H4 (cell line): ENCODE measurements at regions not wholly inside any gene's neighbourhood (a gene's known extent, or its start where the extent isn't known, plus 50 kb on each side); places are given as distances from the start of the nearest gene placed in this dataset.

ENCODE experiments used
- DNase-seq: peaks from one replicate; pipeline ENCODE4 v3.0.0-alpha.2; 2015; ENCODE audit warnings: low spot score

DNA sequence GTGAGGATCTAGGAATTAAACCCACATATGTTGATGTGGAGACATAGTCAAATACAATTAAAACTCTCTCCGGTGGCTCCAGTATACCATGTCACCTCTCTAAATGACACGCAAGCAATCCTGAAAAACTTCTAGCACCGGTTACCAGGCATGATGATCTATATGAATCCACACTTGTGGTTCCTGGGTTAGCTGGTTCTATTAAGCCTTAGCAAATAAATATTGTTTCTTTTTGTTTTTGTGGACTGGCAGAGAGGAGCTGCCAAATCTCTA, 104.8 kb downstream of the SEC61B start:
- DNase-seq: no peak

DNA sequence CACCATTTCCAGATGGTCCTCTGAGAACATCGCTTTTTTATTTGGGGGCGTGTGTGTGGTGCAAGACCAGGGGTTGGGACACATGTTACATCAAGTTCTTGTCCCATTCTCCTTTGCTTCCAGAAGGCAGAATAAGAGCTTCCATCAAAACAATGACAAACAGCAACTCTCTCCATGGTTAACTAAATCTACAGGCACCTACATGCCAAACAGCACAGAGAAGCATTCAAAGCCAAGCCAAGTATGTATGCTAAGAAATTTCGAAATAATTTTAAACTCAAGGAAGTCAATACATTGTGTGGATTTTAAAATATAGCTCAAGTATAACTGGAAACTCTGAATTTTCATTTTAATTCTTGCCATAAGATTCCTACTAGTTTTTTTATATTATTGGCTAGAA, 105.6 kb downstream of the SEC61B start:
- DNase-seq: no peak

DNA sequence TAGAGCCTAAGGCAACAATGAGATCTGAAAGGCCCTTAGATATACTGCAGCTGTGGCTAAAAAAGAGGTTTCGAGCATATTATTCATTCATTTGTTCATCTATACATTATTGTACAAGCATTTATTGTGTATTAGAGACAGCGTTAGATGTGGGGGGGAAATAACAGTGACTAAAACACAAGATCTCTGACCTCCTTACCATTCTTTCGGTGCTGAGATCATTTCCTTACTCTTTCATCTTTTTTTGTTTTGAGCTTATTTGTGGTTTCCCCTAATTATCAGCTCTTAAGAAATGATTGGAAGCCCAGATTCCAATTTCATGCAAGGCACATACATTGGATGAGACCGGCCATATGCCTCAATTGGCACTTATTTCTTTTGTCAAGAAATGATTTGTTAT, 113.2 kb downstream of the SEC61B start:
- no peak for DNase-seq

DNA sequence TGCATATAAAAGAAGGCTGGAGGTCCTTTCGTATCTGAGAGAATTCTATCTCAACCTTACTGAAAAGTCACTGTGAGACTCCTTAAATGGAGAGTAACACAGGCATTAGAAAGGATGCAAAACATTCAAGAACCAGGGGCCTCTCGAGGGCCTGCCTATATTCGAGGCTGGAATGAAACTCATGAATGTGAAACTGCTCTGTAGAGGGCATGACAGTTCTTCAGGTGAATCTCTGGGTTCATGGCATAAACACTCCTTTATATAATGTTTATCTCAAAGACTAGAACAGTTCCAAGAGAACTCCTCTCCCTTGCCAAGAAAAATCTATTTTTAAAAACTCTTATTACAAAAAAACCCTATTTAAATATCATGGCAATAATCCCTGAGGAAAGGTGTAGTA, 113.9 kb downstream of the SEC61B start:
- no peak for DNase-seq

DNA sequence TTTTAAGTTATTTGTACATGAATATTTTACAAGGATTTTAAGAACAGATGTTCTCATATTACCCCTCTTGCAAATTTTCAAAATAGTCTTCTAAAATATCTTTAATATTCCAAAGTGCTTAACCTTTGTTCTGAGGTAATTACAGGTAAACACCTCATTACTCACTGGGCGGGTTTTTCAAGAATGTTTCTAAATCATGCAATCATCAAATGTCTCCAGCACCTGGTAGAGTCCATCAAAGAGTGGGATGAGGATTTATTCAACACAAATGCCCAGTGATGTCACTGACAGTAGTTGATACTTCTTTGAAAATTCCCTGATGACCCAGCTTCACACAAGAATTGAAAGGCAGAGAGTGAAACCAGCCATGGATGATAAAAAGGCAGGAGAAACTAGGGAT, 114.4 kb downstream of the SEC61B start:
- DNase-seq: no peak

DNA sequence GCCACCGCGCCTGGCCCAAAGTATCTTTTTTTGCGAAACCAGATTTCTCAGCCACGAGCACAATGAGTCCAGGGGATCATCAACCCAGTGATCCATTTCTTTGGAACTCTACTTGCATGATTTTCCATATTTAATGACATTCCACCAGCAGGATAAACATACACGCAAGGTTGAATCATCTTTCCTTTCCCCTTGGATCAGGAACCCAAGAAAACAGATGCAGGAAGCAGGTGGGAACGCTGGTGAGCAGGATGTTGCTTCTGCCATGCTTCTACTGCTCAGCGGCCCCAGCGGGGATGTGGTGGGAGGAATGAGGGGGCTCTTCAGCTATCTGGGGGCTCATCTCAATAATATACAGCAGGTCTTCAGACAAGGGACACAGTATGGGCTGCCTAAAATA, 118.2 kb downstream of the SEC61B start:
- no peak for DNase-seq

DNA sequence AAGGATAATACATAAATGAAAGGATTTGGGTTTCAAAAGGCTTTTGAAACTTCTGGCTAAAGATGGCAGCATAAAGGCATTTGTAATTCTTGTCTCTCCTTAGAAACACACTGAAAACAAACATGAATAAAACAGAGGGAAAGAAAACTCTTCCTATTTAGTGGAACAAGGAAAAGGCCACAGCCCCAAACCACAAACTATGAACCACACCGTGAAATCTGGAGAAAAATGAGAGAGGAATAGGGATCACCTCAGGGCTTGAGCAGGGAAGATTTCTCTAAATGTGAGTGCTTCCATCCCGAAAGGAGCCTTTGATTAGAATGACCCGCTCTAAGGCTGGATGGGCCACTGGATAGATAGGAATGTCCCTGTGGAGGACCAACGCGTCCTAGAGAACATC, 119.6 kb downstream of the SEC61B start:
- DNase-seq: no peak

DNA sequence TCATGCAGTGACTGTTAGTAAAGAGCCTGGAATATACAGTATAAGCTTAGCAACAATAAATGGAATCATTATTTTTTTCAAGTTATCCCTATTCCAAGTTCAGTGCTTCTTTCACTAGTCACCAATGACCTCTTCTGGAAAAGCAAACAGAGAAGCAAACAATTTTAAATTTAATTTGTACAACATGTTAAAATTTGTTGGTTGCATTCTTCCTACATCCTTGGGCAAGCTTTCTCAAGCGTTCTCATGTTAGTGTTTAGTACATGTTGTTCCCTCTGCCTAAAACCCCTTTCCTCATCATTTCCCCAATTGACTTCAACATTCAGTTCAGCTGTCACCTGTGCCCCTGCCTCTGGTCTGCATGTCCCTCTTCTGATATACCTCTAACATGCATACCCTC, 123.4 kb downstream of the SEC61B start:
- no peak for DNase-seq

DNA sequence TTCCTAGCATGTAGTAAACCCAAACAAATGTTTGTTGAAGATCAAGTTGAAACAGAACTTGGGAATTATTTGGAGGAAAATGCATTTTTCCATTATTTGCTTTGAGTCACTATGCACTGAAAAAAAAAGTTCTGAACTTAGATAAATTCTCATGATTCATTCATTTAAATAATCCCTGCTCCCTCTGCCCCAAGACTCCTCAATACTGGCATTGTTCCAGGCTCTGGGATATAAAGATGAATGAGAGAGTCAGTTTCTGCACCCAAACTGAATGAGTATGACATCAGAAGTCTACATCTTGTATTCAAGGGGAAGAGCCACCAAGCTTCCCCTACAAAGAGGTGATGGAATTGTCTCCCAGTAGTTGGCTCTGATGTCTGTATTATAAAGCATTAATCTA, 123.9 kb downstream of the SEC61B start:
- no peak for DNase-seq

DNA sequence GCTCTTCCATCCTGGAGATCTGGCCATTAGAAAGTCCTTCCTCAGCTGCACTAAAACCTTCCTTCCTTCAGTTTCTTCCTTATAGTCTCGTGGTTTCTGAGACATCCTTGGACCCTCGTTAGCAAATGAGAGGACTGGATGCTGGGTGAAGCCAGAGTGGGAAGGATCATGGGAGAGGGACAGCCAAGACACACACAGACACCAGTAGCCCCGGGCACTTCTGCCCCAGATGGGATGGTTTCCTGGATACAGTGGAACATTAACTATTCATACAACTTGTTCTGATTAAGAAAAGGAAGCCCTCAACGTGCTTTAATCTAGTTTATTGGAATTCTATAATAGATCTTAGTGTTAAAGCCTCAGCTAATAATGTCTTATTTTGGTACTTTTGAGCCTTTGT, 125.5 kb downstream of the SEC61B start:
- DNase-seq: no peak

DNA sequence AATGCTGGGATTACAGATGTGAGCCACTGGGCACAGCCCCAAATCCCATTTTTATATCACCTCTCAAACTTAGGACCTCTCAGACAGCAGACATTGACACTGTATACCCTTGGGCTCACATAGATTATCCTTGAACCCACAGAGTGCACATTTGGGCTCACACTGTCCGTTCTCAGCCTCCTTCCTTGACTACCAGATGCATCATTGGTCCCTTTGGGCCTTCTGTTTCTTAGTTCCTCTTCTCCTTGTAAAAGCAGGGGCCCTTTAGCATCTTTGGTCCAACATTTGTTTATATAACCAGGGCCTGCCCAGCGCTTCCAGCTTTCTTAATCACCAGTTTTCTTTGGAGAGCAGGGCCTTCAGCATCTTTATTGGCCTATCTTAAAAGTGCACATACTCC, 126.2 kb downstream of the SEC61B start:
- no peak for DNase-seq

DNA sequence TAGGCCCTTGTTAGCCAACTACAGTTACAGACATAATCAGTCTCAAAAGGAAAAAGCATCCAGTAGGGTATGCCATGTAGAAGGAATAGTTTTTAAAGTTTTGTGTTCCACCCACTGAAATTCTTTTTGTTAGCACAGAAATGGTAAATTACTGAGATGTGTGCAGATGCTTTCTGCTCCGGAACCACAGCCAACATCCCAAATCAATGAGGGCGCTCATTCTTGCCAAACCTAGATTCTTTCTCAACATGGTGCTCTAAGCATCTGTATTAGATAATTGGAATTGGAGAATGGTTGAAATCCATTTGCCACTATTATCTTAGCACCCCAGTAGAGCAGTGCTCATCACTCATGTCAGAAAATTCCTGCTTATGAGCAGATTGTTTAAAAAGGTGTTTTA, 127.8 kb downstream of the SEC61B start:
- DNase-seq: no peak

DNA sequence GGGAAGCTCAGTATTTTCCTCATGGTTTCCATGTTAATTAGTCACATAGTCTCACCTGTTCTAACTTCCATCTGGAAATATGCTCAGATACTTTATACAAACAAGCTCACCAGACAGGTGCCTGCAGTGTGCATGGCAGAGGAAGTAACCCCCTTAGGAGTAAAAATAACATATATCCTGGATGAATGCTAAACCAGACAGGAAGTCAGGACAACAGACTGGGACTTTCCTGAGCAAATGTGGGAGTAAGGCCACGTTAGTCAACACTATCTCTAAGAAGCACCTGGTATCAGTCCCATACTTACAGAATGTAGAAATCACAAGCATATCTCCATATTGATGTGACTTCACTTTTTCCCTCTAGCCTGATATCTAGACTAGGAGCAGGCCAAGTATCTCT, 128.4 kb downstream of the SEC61B start:
- no peak for DNase-seq

DNA sequence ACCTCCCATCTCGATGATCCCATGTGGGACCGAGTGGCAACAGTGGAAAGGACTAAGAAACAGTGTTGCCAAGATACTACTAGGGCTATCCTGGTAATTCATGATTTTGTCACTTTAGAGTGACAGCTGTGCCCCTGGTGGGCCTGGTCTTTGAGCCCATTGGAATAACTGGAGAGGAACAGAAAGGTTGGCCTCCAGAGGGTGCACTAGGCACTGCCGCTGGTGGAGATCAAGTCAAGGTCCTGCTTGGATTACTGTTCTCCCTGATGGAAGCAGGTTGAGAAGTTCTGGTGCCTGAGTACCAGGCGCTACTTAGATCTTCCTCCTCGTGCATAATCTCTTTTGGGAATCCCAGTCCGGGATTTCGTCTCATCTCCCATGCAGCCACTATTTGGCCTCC, 129.6 kb downstream of the SEC61B start:
- DNase-seq: no peak

DNA sequence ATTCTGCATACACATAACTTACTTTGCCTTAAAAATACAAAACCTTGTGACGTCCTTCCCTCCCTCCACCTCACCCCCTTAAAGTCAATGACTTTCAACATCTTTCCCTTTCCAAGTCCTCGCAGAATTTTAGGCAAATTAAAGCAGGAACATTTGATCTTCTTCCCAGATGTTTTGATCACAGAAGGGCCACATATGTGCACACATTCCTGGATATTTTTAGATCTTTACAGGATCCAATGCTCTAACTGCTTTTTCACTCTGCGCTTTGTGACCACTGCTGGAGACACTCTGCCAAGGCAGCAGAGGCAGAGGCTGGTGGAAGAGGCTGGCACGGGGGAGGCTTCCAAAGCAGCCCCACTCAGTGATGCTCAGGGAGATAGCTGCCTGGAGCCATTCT, 130.7 kb downstream of the SEC61B start:
- no peak for DNase-seq

DNA sequence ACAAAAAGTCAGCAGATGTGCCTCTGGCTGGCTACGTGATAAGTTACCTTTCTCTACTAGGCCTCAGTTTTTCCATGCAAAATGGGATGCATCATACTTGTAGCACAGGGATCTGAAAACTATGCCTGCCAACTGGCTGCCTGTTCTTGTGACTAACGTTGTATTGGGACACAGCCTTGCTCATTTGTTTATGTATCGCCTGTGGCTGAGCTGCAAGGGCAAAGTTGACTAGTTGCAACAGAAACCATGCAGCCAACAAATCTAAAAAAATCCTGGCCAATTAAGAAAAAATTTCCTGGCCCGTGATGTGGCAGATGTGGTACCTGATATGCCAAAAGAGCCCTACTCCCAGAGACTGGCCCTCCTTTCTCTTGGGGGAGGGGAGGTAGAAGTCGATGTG, 131.3 kb downstream of the SEC61B start:
- peak; percentile 81 for DNase-seq

DNA sequence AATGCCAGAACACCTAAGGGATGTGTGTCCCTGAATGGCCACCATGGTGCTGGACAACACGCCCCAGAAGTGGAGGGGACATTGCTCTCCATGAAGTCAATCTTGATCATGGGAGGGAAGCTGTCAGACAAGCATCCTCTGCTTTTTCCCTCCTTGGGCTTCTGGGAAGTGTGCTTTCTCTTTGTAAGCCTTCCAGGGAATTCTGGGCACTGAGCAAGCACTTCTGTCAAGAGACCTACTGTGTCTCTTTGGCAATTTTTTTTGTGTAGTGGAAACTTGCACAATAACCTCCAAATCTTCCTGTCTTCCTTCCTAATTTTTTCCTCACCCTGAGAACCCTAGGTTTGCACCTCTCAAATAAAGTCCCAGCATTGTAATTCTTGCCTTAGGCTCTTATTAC, 132.0 kb downstream of the SEC61B start:
- DNase-seq: no peak

DNA sequence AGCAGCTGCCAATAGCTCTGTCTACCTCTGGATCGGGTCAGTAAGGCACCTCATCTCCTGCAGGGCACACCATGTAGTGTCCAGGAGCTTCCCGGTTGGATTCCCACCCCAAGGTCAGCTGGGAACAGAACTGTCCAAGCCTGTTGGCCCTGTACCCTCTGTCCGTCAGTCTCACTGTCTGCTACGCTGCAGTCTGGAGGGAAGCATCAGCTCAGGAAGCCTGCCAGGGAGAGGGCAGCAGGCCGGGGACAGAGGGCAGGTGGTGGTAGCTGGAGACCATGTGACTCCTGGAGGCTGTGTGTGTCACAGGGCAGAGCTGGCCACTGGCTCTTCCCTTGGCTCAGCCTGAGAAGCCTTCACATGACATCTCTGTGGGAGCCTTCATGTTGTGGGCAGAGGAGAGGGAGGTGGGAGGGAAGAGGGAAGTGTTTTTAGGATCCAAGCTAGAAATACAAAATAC, 134.5 kb downstream of the SEC61B start:
- no peak for DNase-seq

DNA sequence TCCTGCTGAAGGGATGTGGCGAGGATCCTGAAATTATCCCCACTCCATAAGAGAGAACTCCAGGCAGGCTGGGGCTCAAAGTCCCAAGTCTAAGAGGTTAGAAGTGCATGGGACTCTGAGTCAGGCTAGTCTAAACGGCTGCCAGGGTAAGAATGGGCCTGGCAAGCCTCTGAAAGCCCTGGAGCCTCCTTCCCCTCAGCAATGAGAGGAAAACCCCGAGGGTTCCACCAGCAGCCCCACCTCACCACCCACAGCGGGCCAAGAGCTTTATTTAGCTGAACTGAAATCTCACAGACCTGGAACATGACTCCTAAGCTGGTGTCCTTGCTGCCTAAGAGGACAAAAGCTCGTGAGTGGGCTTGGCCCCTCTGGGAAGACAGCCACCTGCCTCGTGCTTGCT, 135.5 kb downstream of the SEC61B start:
- no peak for DNase-seq

DNA sequence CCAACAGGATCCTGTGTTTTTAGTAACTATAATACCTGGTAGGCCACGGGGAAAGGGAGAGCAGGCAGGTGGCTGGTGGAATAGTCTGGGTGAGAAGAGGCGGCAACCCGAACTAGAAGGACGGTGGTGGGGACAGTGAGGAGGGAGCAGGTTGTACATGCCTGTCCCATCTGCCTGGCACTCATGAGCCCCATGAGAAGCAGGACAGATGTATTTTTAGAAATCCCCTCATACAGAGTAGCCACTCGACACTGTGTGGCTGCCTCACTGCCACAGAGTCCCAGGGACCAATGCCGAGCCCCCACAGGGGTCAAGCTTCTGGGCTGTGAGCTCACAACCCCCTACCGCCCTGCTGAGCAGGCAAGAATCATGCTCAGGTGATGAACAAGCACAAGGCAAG, 136.6 kb downstream of the SEC61B start:
- no peak for DNase-seq

DNA sequence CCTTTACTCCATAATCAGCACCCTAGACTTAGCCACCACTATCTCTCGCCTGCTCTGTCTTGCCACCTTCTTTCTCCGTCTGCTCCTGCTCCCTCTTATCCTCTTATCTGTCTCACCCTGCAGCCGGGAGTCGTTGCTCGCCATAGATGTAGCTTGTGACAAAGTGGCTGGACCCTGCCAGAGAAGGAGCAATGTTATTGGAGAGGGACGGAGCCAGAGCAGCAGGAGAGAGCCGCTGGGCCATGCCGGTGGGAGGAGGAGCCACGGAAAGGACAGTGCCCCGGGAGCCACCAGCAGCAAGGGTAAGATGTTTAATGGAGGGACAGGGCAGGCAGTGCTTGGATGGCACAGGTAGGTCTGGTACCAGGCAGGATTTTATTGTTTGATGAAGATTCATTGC, 137.3 kb downstream of the SEC61B start:
- DNase-seq: no peak

DNA sequence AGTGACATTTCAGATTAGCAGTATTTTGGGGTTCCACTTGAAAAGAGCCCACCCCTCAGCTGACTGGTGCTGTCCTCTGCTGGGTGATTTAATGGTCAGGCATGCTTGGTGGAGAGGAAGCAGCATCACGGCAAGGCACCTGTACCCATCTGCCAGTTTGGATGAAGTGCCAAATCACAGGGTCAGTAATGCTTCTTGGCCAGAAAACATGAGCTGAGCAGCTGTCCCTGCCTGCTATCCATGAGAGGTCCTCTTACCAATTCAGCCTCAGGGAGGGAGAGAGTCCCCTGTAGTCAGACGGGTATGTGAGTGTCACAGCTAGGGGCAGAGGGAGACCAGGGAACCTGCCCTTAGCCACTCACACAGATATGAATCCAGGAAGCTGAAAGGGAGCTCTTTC, 137.9 kb downstream of the SEC61B start:
- no peak for DNase-seq

DNA sequence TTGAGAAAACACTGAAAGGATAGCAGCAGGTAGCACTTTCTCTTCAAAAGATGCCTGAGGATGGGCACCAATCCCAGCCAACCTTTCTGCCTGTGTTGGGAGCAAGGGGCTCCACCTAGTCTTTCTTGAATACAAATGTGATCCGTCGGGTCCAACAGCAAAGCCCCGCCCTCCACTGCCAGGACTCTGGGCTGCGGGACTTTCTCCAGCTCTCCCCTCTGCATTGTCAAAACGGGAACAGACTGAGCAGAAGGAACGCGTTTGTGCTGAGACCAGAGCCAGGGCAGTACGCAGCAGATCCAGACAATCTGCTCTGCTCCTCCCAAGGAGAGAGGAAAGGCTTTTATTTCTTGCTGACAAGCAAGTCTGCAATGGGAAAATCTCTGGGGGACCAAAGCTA, 139.7 kb downstream of the SEC61B start:
- no peak for DNase-seq

DNA sequence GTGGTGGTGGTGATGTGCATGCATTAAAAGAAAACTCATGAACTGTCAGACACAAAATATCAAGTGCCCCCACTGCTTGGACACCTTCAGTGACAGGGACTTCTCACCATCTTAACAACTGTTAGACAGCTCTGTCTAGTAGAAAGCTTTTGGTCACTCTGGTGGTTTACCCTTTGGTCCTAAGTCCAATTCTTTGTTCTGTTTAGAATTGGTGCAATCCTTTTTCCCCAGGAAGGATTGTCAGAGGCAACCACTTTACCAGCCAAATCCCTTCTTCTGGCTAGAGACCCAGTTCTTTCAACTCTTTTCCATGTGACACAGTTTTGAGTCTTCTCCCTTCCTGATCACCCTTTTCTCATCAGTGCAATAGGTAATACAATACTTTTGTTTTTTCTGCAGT, 140.2 kb downstream of the SEC61B start:
- DNase-seq: no peak

DNA sequence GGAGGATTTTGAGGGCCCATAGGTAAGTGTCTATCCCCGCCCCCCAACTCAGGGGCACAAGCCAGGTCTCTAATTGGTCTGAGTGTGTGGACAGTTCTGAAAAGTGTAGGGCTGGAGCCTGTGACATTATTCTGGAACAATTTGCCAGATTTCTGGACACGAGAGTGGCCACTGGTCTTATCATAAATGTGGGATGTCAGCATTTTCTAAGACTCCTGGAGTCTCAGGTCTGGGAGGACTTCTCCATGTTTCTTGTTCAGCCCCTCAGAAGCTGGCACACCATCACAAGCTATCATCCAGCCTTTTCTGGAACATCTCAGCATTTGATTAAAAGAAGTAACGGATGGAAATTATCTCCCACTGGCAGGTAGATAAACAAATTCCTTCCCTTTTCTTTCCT, 141.4 kb downstream of the SEC61B start:
- no peak for DNase-seq
